CD1c-positive myeloid dendritic cell (primary cell): ENCODE measurements at regions not wholly inside any gene's neighbourhood (a gene's known extent, or its start where the extent isn't known, plus 50 kb on each side); places are given as distances from the start of the nearest gene placed in this dataset.
"Not testable (repeated sequence)": the region's sequence is repeated elsewhere in the genome, so short reads cannot be mapped to it uniquely, and the experiment has no call there.

Experiments used
- DNase-seq: peaks from one replicate; pipeline ENCODE4 v3.0.0-alpha.2; 2016; ENCODE audit errors: extremely low spot score

- not testable (repeated sequence) for DNase-seq
Measured at GRCh38 chrX:67213686-67214085, 330.1 kb upstream of the AR start.

GRCh38 chrX:67207912-67208311, 335.9 kb upstream of the AR start:
- DNase-seq, result peak; percentile 23

GRCh38 chrX:67159437-67159836, 384.4 kb upstream of the AR start:
- no peak for DNase-seq

- DNase-seq, result no peak
Measured at GRCh38 chrX:67114635-67115034, 429.2 kb upstream of the AR start.

- DNase-seq, result no peak
Measured at GRCh38 chrX:67105758-67106116, 438.1 kb upstream of the AR start.

- no peak for DNase-seq
Measured at GRCh38 chrX:67104982-67105757, 438.7 kb upstream of the AR start.

- no peak for DNase-seq
Measured at GRCh38 chrX:67100031-67100884, 443.6 kb upstream of the AR start.

GRCh38 chrX:67094061-67094460, 449.8 kb upstream of the AR start:
- DNase-seq, result no peak

GRCh38 chrX:67050760-67051159, 411.9 kb upstream of the EDA2R start:
- no peak for DNase-seq

- no peak for DNase-seq
Measured at GRCh38 chrX:67044866-67045265, 406.0 kb upstream of the EDA2R start.

GRCh38 chrX:67044029-67044653, 405.3 kb upstream of the EDA2R start:
- DNase-seq, result no peak

- DNase-seq, result no peak
Measured at GRCh38 chrX:67004451-67004850, 365.6 kb upstream of the EDA2R start.

GRCh38 chrX:66994729-66995128, 355.9 kb upstream of the EDA2R start:
- DNase-seq, result no peak

- not testable (repeated sequence) for DNase-seq
Measured at GRCh38 chrX:66992077-66992476, 353.2 kb upstream of the EDA2R start.

- no peak for DNase-seq
Measured at GRCh38 chrX:66988331-66988730, 349.5 kb upstream of the EDA2R start.

GRCh38 chrX:66961665-66962064, 322.8 kb upstream of the EDA2R start:
- no peak for DNase-seq

- DNase-seq, result no peak
Measured at GRCh38 chrX:66931713-66932112, 292.8 kb upstream of the EDA2R start.

GRCh38 chrX:66930516-66930915, 291.6 kb upstream of the EDA2R start:
- DNase-seq, result not testable (repeated sequence)

- no peak for DNase-seq
Measured at GRCh38 chrX:66920296-66920695, 281.4 kb upstream of the EDA2R start.

GRCh38 chrX:66919280-66919832, 280.5 kb upstream of the EDA2R start:
- DNase-seq, result no peak

GRCh38 chrX:66918511-66918910, 279.6 kb upstream of the EDA2R start:
- no peak for DNase-seq

- DNase-seq, result no peak
Measured at GRCh38 chrX:66915893-66916292, 277.0 kb upstream of the EDA2R start.
